Upper lobe of left lung (tissue), 4 donors: ENCODE measurements at regions not wholly inside any gene's neighbourhood (a gene's known extent, or its start where the extent isn't known, plus 50 kb on each side); places are given as distances from the start of the nearest gene placed in this dataset.

Experiments
- CTCF ChIP-seq, 6 experiments: fragments of 450-650 bp in 4 of 6; fragments of 200-600 bp in 2 of 6; sonication (generic) in 2 of 6; IDR thresholded peaks; one replicate each; pipeline ENCODE4 v1.5.1; 2016 to 2019; ENCODE audit warnings: antibody characterized with exemption in 6 of 6
- EP300 ChIP-seq, 4 donors: sonication (generic); formaldehyde crosslinking; IDR thresholded peaks; one replicate each; pipeline ENCODE4 v1.5.1; 2017; ENCODE audit warnings: antibody characterized with exemption in 4 of 4, control low read depth in 2 of 4
- POLR2AphosphoS5 ChIP-seq, 2 donors: sonication (generic); formaldehyde crosslinking; IDR thresholded peaks; one replicate each; pipeline ENCODE4 v1.5.1; 2017; ENCODE audit warnings: antibody characterized with exemption in 2 of 2

GRCh38 chr12:30400349-30400748 lies 295.3 kb downstream of the IPO8 start:
- no peak for TF ChIP-seq CTCF (IDR thresholded peaks at IDR 0.05)
- no peak for TF ChIP-seq EP300 (IDR thresholded peaks at IDR 0.05)
- no peak for TF ChIP-seq POLR2AphosphoS5 (IDR thresholded peaks at IDR 0.05)
